Muscle of arm (tissue), 1 donor: ENCODE measurements at regions not wholly inside any gene's neighbourhood (a gene's known extent, or its start where the extent isn't known, plus 50 kb on each side); places are given as distances from the start of the nearest gene placed in this dataset.
A peak's percentile ranks its signal among the peaks of the same experiment; 100 is the strongest.
"Not testable (repeated sequence)": the region's sequence is repeated elsewhere in the genome, so short reads cannot be mapped to it uniquely, and the experiment has no call there.

Experiments used
- DNase-seq: peaks from one replicate; pipeline ENCODE4 v3.0.0-alpha.2; 2013

DNA sequence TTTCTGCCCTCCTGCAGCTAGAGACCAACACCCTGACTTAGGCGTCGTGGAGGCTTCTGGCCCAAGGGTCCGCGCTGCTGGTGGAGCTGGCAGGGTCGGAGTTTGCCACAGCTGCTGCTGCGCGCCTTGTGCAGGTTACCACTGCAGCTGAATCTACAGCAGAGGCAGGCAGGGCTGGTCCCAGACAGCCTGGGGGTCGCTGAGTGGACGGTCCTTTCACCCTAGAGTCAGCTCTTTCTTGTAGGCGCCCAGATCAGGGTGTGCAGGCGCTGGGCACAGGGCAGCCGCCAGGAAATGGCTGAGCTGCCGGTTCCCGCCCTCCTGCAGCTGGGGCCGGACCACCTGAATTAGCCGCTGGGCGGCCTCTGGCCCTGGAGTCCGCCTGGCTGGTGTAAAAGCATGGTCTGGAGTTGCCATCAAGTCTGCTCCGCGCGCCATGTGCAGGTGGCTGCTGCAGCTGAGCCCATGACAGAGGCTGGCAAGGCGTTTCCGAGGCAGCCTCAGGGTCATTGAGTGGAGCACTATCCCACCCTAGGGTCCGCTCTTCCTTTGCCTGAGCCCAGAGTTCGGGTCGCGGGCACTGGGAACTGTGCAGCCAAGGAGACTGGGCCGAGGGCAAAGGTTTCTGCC, 144.3 kb downstream of the CCDC74A start:
- DNase-seq = not testable (repeated sequence)

DNA sequence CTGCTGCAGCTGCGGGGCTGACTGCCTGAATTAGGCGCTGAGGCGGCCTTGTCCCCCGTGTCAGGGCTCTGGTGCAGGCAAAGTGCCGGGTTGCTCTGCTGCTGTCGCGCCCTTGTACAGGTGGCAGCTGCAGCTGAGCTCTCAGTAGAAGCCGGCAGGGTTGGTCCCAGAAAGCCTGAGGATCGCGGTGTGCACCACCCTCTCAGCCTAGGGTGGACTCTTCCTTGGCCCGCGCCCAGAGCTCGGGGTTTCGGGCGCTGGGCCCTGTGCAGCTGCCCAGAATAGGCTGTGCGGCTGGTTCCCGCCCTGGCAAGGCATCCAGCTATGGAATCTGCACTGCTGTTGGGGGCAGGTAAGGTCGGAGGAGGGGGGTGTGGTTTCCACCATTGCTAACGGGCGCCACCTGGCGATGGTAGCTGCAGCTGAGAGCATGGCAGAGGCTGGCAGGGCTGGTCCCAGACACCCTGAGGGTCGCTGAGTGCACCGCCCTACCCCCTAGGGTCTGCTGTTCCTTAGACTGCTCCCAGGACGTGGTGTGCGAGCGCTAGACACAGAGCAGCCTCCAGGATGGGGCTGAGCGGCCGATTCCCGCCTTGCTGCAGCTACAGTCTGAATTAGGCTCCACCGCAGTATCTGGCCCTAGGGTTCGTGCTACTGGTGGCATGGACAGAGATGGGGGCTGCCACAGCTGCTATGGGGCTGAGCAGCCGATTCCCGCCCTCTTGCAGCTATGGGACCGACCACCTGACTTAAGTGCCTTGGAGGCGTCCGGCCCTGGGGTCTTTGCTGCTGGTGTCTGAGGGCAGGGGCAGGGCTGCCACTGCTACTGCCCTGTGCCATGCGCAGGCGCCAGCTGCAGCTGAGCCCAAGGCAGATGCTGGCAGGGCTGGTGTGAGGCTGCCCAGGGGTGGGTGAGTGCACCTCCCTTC, 145.0 kb downstream of the CCDC74A start:
- not testable (repeated sequence) for DNase-seq

DNA sequence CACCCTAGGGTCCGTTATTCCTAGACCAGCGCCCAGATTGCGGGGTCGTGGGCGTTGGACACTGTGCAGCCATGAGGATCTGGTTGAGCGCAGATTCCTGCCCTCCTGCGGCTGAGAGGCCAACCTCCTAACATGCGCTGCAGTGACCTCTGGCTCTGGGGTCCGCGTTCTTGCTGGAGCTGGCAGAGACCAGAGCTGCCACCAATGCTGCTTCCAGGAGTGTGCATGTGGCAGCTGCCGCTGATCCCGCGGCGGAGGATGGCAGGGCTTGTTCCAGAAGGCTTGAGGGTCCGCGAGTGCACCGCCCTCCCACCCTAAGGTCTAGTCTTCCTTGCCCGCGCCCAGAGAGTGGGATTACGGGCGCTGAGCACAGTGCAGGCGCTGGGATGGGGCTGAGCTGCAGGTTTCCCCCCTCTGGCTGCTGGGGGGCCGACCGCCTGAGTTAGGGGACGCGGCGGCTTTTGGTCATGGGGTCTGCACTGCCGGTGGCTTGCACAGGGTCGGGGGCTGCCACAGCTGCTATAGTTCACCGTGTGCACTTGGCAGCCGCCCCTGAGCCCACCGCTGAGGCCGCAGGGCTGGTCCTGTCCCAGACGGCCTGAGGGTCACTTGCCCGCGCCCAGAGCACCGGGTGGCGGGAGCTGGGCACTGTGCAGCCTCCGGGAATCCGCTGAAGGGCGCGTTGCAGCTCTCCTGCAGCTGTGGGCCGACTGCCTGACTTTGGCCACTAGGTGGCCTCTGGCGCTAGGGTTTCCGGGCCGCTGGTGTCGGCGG, 145.9 kb downstream of the CCDC74A start:
- DNase-seq = peak; percentile 37

- no peak for DNase-seq
These were observed 146.5 kb downstream of the CCDC74A start for GRCh38 chr2:131674174-131674507.

DNA sequence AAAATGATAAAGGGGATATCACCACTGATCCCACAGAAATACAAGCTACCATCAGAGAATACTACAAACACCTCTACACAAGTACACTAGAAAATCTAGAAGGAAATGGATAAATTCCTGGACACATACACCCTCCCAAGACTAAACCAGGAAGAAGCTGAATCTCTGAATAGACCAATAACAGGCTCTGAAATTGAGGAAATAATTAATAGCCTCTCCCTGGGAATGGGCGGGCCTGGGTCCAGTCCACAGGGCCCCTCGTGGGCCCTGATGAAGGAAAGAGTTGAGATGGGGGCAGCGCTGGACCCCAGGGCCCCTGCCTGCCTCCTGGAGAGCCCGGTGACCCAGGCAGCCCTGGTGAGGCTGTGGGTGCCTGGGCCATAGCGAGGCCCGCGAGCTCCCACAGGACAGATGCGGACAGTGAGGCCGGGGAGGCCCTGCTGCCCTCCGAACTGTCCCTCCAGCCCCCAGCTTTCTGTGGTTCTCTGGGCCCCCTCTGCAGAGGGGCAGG, 154.0 kb downstream of the CCDC74A start:
- DNase-seq = not testable (repeated sequence)

DNA sequence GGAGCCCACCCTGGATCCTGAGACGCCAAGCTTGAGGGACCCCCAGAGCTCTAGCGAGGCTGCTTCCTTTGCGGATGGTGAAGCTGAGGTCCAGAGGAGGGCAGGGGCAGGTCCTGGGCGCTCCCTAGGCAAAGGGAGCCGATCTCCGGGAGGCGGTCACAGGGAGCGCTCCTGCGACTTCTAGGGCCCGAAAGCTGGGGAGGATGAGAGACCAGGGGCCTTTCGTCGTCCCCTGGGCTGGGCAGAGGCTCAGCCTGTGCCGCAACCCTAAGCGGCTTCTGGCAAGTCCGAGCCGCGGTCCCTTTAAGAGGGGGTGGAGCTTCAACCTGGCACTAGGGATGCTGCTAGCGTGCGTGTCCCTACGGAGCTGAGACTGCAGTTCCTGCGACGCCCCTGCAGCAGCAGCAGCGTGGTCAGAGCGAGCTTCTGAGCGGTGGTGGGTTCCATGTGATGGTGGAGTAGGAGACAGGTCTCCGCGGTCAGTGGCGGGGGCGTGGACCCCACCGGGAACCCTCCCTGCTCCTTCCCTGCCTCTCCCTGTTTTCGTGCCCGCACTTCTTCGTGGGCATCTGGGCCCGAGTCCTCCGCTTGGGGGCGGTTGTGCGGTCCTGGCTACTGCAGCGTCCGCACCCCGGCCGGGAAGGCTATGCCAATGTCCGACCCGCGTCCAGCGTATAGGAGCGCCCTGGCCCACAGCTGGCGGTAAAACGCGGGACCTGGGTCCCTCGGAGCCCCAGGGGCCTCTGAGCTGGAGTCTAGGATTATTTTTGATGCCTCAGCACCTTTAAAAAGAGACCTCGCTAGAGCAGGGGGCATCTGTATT, 154.6 kb downstream of the CCDC74A start:
- DNase-seq = peak; percentile 88

DNA sequence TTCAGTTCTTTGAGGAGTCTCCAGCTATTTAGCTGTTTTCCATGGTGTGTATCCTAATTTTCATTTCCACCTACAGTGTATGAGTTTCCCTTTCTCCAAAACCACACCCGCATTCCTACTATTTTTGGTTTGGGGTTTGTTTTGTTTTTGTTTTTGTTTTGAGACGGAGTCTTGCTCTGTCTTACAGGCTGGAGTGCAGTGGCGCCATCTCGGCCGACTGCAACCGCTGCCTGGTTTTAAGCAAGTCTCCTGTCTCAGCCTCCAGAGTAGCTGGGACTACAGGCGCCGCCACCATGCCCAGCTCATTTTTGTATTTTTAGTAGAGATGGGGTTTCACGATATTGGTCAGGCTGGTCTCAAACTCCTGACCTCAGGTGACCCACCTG, 155.2 kb downstream of the CCDC74A start:
- DNase-seq = not testable (repeated sequence)

DNA sequence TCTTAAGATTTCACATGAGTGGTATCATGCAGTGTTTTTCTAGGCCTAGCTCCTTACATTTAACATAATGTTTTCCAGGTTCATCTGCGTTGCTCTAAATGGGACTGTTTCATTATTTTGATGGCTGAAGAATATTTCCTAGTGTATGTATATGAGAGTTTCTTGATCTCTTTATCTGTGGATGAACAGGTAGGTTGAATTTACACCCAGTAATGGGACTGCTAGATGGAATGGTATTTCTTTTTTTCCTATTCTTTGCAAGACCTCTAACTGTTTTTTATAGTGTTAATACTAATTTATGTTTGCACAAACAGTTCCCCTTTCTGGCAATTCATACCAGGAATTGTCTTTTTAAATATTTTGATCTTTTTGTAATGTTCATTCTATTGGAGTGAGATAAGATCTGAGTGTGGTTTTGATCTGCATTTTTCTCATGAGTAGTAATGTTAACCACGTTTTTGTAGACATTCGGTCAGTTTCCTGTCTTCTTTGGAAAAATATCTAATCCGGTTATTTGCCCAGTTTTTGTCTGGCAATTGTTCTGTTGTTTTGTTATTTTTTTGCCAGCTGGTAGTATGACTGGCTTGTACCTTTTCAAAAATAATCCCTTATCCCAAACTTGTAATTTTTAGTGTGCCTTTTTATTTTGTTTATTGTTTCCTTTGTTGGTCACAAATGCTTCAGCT, 157.1 kb downstream of the CCDC74A start:
- not testable (repeated sequence) for DNase-seq

GRCh38 chr2:131686164-131686893, 158.6 kb downstream of the CCDC74A start:
- not testable (repeated sequence) for DNase-seq

DNA sequence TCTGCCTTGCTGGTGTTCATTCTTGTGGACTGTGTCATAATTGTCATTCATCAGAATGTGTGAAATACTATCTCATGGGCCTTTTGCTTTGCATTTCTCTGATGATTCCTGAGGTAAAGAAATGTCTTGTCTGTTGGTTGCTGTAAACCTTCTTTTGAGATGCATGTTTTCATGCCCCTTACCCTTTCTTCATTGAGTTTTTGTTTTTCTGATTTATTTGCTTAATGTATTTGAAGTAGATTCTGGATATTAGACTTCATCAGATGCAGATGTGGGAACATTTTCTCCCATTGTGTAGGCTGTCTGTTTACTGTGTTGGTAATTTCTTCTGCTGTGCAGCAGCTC, 159.2 kb downstream of the CCDC74A start:
- DNase-seq = not testable (repeated sequence)

DNA sequence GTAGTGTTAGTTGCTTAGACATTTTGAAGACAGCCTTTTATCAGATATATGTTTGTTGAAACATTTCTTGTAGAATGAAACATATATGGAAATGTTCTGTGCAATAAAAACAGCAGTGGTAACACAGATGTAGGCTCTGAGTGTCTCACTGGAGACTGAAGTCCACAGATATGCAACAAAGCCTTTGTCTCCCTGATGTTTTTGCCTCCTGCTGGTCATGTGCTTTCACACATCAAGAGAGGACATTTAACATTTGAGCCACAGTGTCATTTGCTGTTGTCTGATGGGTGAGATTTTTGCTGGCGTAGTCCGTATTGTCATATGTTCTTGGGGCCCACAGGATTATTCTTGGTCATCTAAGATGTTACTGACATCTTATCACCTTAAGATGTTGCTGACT, 161.4 kb downstream of the CCDC74A start:
- not testable (repeated sequence) for DNase-seq

DNA sequence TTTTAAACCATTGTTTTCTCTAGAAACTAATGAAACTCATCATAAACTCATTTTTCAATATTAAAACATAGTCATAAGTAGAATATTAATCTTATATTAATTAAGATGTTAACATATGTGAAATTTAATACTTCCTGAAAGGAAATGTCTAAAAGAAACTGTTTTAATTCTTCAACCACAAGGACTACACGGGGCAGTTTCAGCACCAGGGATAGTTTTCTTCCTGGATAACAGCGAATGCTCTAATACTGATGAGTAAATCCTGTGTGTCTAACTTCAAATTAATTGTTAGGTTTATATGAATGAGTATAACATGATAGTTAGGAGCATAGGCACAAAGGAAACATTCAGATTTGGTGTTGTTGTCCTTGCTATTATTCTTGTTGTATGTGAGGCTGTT, 183.6 kb downstream of the CCDC74A start:
- not testable (repeated sequence) for DNase-seq

DNA sequence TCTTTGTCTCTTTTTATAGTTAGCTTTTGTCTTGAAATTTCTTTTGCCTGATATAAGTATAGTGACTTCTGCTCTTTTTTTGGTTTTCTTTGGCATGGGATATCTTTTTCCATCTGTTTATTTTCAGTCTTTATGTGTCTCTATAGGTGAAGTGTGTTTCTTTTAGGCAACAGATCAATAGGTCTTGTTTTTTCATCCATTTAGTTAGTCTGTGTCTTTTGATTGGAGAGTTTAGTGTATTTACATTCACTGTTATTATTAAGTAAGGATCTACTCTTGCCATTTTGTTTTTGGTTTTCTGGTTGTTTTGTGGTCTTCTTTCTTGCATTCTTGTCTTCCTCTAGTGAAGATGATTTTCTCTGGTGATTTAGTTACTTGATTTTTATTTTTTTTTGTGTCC, 190.2 kb downstream of the CCDC74A start:
- DNase-seq = not testable (repeated sequence)

- not testable (repeated sequence) for DNase-seq
These were observed 193.5 kb downstream of the CCDC74A start for GRCh38 chr2:131721163-131721562.

- not testable (repeated sequence) for DNase-seq
These were observed 194.6 kb downstream of the CCDC74A start for GRCh38 chr2:131722256-131722655.

DNA sequence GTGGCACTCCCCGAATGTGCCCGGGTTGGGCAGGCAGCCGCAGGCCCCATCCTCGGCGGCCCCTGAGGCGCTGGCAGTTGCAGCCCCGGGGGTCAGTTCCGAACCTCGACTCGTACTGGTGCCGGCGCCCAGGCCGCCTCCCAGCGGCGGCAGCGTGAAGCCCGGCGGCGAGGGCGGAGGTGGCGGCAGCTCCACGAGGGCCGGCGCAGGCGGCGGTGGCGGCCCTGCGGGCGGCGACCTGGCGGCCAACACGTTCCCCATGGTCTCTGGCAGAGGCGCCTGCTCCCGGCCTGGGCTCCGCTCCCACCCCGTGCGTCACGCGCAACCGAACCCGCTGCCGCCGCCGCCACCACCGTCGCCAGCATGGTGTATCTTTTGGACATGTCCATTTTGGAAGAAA, 196.3 kb downstream of the CCDC74A start:
- no peak for DNase-seq

- DNase-seq = not testable (repeated sequence)
These were observed 200.8 kb downstream of the CCDC74A start for GRCh38 chr2:131728451-131728850.

- DNase-seq = not testable (repeated sequence)
These were observed 205.8 kb downstream of the CCDC74A start for GRCh38 chr2:131733530-131733929.

DNA sequence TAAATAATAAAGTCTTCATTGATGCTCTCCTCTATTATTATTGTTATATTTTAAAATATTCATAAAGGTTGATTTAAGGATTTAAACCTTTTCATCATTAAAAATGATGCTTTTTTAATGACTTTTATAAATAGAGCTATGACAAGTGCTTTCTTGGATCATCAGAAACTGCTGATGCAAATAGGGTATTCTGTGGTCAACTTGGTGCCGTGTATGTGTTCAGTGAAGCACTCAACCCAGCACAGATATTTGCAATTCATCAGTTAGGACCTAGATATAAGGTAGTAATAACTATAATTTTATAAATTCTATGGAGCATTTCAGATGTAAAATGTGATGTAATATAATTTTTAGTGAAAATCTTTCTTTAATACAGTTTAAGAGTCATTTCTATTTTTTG, 208.7 kb downstream of the CCDC74A start:
- not testable (repeated sequence) for DNase-seq

- DNase-seq = not testable (repeated sequence)
These were observed 210.8 kb downstream of the CCDC74A start for GRCh38 chr2:131738533-131738932.
